HG02943 (cell line): ENCODE measurements at regions not wholly inside any gene's neighbourhood (a gene's known extent, or its start where the extent isn't known, plus 50 kb on each side); places are given as distances from the start of the nearest gene placed in this dataset.

Source experiments
- ATAC-seq: cut with Tn5 transposase; IDR thresholded peaks from one replicate; pipeline ENCODE4 v1.9.1; 2021; ENCODE audit warnings: mild to moderate bottlenecking, low read depth, moderate library complexity; ENCODE audit not compliant: unreplicated experiment

DNA sequence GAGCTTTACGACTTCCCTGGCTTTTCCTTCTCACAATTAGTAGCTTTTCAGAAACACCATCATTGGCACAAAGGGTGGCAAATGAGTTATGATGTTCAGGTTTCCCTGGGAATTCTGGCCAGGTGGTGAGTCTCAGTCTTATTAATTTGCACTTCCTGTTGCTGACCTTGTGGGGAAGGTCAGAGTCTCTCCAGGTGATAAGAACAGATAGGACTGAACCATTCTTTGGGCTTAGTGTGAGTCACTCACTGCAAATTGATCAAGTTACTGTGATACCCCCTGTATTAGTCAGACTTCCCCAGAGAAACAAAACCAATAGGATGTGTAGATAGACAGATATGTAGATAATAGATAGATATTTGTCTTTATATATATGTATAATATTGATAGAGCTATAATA, 53.8 kb upstream of the RANBP3L start:
- no peak for ATAC-seq

DNA sequence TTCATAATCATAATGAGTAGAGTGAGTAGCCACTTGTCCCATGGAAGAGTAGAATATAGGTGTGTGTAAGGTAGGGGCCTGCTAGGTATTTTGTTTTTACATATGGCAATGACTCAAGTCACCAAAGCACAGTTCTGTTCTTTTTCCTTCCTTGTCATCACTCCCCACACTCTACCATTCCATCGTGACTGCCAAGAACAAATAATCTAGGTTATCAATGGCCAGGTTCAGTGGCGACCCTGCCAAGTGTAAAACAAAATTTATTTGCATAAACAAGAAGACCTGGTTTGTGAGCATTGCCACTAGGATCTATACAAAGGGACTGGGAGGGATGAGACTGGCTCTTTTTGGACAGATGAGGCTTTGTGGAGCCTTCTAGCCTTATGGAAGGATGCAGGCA, 55.2 kb upstream of the RANBP3L start:
- ATAC-seq, result no peak

- ATAC-seq, result no peak
These were observed 55.8 kb upstream of the RANBP3L start for GRCh38 chr5:36357391-36357975.

DNA sequence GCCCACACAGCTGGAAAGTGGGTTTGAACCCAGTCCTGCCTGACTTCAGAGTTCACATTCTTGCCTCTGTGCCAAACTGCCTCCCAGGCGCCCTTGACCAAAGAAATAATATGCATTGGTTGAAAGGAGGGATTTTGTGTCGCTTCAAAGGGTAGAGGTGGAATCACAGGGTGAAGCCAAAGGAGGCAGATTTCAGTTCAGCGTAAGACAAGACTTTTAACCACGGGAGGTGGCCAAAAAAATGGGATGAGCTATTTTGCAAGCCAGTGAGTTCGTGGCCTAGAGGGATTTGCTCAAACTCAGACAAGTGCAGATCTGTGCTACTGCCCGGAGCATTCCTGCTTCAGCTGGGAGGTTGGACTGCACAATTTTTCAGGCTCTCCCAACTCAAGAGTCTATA, 57.6 kb upstream of the RANBP3L start:
- ATAC-seq, result no peak

- no peak for ATAC-seq
These were observed 58.6 kb upstream of the RANBP3L start for GRCh38 chr5:36360307-36360706.

GRCh38 chr5:36363101-36363500, 61.4 kb upstream of the RANBP3L start:
- no peak for ATAC-seq

DNA sequence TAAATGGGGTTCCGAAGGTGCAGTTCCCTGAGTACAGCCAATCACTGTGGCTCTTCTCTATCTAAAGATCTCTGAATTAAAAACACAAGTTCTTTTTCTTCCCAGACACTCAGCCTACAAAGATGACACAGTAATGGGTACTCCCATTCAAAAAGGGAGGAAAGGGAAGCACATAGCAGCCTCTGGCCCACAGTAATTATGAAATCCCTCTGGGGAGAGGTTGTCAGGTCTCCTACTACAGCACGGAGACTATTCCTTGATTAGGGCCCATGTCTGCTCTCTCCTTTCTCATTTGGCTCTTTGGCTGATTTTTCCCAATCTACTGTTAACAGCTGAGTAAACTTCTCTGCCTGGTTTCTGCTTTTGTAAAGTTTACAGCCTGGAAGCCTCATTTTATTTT, 62.0 kb upstream of the RANBP3L start:
- ATAC-seq, result no peak

GRCh38 chr5:36364473-36364872, 62.8 kb upstream of the RANBP3L start:
- no peak for ATAC-seq

DNA sequence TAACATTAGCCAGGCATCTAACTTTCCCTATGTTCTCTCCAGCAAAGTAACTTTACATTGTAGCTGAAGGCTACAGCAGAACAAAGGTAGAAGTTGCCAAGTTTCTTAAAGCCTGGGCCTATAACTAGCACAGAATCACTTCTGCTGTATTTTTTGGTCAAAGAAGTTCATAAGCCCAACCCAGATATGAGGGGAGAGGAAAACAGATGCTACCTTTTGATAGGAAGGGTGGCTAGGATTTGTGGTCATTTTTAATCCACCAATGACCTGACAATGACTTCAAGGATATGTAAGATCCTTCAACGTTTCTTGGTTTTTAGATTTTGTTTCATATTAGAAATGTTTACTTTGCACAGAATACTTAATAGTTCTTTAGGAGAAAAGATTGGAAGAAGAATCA, 64.2 kb upstream of the RANBP3L start:
- ATAC-seq, result no peak

- ATAC-seq, result no peak
These were observed 65.2 kb upstream of the RANBP3L start for GRCh38 chr5:36366883-36367282.

- ATAC-seq, result no peak
These were observed 65.8 kb upstream of the RANBP3L start for GRCh38 chr5:36367524-36367923.

GRCh38 chr5:36369219-36369690, 67.6 kb upstream of the RANBP3L start:
- no peak for ATAC-seq

- ATAC-seq, result no peak
These were observed 68.4 kb upstream of the RANBP3L start for GRCh38 chr5:36370073-36370472.

DNA sequence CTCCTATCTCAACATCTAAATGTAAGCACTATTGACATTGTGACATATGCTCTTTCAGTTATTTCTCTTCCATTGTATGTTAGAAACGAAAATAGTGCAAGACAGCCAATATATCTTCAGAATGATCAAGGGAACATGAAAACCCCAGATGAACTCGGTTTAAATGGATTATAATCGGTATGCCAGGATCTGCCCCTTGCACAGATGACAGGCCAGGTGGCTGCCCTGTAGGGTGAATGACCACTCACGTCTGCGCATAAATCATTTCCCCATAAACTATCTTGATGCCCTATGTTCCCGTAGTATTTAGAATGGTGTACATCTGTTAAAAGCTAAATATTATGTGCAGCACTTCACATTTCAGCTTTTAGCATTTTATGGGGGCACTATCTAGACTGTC, 69.7 kb upstream of the RANBP3L start:
- ATAC-seq, result no peak

DNA sequence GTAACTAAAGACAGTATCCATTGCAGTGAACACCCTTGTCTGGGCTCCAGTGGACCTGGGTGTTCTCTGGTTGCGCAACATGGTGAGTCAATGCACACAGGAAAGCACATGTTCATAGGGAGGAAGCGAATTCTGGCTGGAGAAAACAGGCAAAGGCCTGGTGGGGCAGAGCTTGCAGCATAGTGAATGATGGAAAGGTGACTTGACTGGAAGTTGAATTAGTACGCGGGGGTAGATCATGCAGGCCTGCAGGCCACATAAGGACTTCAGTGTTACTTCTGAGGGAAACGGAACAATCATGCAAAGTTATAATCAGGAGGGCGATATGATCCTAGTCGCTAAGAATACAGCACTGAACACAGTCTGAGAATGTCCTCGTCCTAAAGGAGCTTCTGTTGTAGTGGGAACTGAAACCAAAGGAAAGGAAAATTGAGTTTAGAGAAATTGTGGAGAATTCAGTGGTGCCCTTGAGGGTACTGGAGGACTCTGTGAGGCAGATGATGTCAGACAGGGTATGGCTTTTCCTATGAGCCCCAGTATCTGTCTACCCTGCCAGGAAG, 71.9 kb upstream of the RANBP3L start:
- ATAC-seq, result no peak

DNA sequence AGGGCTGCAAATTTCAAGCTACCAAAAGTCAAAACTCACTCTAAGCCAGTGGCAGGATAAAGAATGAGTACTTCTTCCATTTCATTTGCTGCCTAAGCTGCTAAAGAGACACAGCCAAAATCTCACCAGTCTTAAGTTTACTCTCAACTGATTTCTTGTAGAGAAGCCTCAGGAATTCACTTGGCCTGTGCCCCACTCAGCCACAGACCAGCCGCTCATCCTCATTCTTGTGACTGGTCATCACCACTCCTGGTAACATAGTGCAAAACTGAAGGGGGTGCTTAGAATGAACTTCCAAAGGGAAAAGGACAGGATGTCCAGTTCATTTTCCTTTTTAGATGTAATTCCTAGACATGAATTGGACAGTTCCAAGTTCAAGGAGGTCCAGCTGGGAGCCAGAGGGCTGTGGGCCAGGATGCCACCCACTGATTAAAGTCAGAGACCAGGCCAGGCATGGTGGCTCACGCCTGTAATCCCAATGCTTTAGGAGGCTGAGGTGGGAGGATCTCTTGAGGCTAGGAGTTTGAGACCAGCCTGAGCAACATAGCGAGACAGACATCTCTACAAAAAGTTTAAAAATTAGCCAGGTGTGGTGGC, 72.7 kb upstream of the RANBP3L start:
- no peak for ATAC-seq

- no peak for ATAC-seq
These were observed 75.5 kb upstream of the RANBP3L start for GRCh38 chr5:36377192-36377591.

DNA sequence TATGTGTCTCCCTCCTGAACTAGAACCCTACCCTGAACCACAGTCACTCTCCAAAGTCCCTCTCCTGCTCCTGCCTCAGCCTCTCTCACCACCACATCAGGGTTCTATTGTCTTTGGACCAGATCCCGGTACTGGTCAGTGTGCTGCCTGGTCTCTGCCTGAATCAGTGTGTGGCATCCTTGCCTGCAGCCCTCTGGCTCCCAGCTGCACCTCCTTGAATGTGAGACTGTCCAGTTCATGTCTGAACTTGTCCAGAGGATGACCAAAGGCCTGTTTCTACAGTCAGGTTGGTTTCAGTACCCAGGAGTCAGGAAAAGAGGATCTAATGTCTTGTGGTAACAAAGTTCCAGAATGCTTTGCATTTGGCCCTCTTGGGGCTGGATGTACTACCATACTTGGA, 76.8 kb upstream of the RANBP3L start:
- no peak for ATAC-seq

DNA sequence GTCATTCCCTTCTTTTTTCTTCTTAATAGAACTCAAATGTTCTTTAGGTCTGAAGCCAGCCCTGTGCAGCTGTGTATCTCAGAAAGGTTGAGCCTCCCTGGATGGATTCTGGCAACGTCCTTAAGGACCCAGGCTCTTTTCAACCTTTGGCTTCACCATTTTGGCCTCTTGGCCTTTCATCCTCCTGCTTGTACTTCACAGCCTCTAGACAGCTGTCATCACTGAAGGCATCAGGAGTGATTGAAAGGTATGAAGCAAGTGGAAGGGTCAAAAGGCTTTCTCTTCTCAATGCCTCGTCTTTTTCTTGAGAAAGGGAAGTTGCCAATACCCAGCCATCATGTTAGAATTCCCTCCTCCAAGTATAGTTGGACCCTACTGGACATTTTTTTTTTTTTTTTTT, 81.2 kb upstream of the RANBP3L start:
- no peak for ATAC-seq

DNA sequence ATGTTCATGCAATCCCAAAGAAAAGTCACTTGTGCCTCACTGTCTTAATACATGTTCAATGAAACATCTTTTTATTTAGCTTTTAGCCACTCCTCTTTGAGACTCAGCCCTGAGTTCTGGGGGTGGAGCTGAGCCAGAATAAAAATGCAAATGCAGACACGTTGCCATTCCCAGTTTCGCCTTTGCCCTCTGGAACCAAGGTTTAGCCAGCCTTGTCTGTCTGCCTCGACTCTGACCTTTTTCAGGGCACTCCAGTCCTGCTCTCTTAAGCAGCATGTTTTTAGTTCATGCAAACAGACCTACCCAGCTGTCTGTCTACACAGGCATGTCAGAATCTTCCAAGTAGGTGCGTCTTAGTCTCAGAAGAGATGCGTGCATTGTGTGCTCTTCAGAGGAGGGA, 82.2 kb upstream of the RANBP3L start:
- no peak for ATAC-seq

DNA sequence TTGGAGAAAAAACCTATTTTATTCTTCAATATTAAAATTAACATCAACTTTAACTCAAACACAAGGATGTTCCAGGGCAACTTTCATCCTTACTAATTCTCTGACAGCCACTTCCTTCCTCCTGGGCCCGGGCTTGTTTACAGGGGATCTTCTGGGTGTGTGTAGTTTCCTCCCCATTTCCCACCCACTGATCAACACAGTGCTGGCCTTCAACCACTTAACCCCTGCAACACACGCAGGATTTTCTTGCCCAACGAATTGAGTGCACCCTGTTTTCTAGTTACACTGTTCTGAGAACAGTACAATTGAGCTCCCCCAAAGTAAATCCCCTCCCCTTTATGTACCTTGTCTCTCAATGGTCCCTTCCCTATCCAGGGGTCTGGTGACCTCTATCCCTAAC, 83.1 kb upstream of the RANBP3L start:
- ATAC-seq, result no peak

DNA sequence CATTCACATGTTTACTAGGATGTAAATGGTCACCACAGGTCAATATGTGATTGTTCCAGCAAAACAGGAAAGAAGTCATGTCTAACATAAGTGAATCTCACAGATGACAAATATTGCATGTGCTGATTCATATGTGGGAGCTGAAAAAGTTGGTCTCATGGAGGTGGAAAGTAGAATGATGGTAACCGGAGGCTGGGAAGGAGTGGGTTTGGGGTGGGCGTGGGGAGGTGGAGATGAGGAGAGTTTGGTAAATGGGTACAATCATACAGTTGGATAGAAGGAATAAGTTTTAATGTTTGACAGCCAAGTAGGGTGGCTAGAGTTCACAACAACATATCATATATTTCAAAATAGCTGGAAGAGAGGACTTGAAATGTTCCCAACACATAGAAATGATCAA, 83.8 kb upstream of the RANBP3L start:
- no peak for ATAC-seq
